ENCODE measurements at regions not wholly inside any gene's neighbourhood (a gene's known extent, or its start where the extent isn't known, plus 50 kb on each side); places are given as distances from the start of the nearest gene placed in this dataset.
"Not testable (repeated sequence)": the region's sequence is repeated elsewhere in the genome, so short reads cannot be mapped to it uniquely, and the experiment has no call there.

GRCh38 chr3:56957522-56957921 lies 102.9 kb upstream of the SPATA12 start:
- DNase-seq (ENCODE audit: low read depth in 2 of 2, low spot score in 1 of 2) = no peak

- no peak for DNase-seq (ENCODE audit: low read depth in 2 of 2, low spot score in 1 of 2)
Measured at GRCh38 chr3:56956906-56957305, 103.6 kb upstream of the SPATA12 start.

GRCh38 chr3:56955492-56956111 lies 104.9 kb upstream of the SPATA12 start:
- no peak for DNase-seq (ENCODE audit: low read depth in 2 of 2, low spot score in 1 of 2)

- no peak for DNase-seq (ENCODE audit: low read depth in 2 of 2, low spot score in 1 of 2)
Measured at GRCh38 chr3:56954125-56954524, 106.3 kb upstream of the SPATA12 start.

GRCh38 chr3:56952846-56953245 lies 107.6 kb upstream of the SPATA12 start:
- DNase-seq (ENCODE audit: low read depth in 2 of 2, low spot score in 1 of 2) = no peak

- no peak for DNase-seq (ENCODE audit: low read depth in 2 of 2, low spot score in 1 of 2)
Measured at GRCh38 chr3:56952061-56952460, 108.4 kb upstream of the SPATA12 start.

- DNase-seq (ENCODE audit: low read depth in 2 of 2, low spot score in 1 of 2) = no peak
Measured at GRCh38 chr3:56951366-56951765, 109.1 kb upstream of the SPATA12 start.

- not testable (repeated sequence) for DNase-seq (ENCODE audit: low read depth in 2 of 2, low spot score in 1 of 2)
Measured at GRCh38 chr3:56945378-56945777, 115.1 kb upstream of the SPATA12 start.

- no peak for DNase-seq (ENCODE audit: low read depth in 2 of 2, low spot score in 1 of 2)
Measured at GRCh38 chr3:56942523-56942922, 117.9 kb upstream of the SPATA12 start.

GRCh38 chr3:56940976-56941375 lies 119.5 kb upstream of the SPATA12 start:
- DNase-seq (ENCODE audit: low read depth in 2 of 2, low spot score in 1 of 2) = no peak

- no peak for DNase-seq (ENCODE audit: low read depth in 2 of 2, low spot score in 1 of 2)
Measured at GRCh38 chr3:56940321-56940720, 120.1 kb upstream of the SPATA12 start.

- DNase-seq (ENCODE audit: low read depth in 2 of 2, low spot score in 1 of 2) = no peak
Measured at GRCh38 chr3:56939834-56940233, 120.6 kb upstream of the SPATA12 start.

- no peak for DNase-seq (ENCODE audit: low read depth in 2 of 2, low spot score in 1 of 2)
Measured at GRCh38 chr3:56938530-56938929, 121.9 kb upstream of the SPATA12 start.

GRCh38 chr3:56937580-56937979 lies 122.9 kb upstream of the SPATA12 start:
- no peak for DNase-seq (ENCODE audit: low read depth in 2 of 2, low spot score in 1 of 2)

GRCh38 chr3:56935811-56936210 lies 124.7 kb upstream of the SPATA12 start:
- DNase-seq (ENCODE audit: low read depth in 2 of 2, low spot score in 1 of 2) = no peak

- not testable (repeated sequence) for DNase-seq (ENCODE audit: low read depth in 2 of 2, low spot score in 1 of 2)
Measured at GRCh38 chr3:56934481-56934880, 126.0 kb upstream of the SPATA12 start.

- no peak for DNase-seq (ENCODE audit: low read depth in 2 of 2, low spot score in 1 of 2)
Measured at GRCh38 chr3:56933803-56934202, 126.7 kb upstream of the SPATA12 start.

- no peak for DNase-seq (ENCODE audit: low read depth in 2 of 2, low spot score in 1 of 2)
Measured at GRCh38 chr3:56932866-56933265, 127.6 kb upstream of the SPATA12 start.

GRCh38 chr3:56931836-56932235 lies 128.6 kb upstream of the SPATA12 start:
- DNase-seq (ENCODE audit: low read depth in 2 of 2, low spot score in 1 of 2) = no peak

GRCh38 chr3:56930706-56931105 lies 129.0 kb upstream of the ARHGEF3 start:
- DNase-seq (ENCODE audit: low read depth in 2 of 2, low spot score in 1 of 2) = no peak

- DNase-seq (ENCODE audit: low read depth in 2 of 2, low spot score in 1 of 2) = no peak
Measured at GRCh38 chr3:56929809-56930615, 128.3 kb upstream of the ARHGEF3 start.

GRCh38 chr3:56928379-56929068 lies 126.8 kb upstream of the ARHGEF3 start:
- DNase-seq (ENCODE audit: low read depth in 2 of 2, low spot score in 1 of 2) = no peak
